ENCODE measurements at regions not wholly inside any gene's neighbourhood (a gene's known extent, or its start where the extent isn't known, plus 50 kb on each side); places are given as distances from the start of the nearest gene placed in this dataset.

GRCh38 chr6:113629256-113629655, 227.9 kb upstream of the MARCKS start:
- intact Hi-C loops (cut with DNase I; ENCODE audit: low total_unique reads), result no loop called here
- no peaks in the 10 kb centered on the region for H3K9me3 ChIP-seq
- H3K4me1 ChIP-seq, result peaks cover 0 to 47% (median 21%) of the 10 kb centered on the region in 4 donors

GRCh38 chr6:113629975-113630737, 227.0 kb upstream of the MARCKS start:
- Histone ChIP-seq H3K36me3 (no peaks in the 10 kb centered on the region), H3K27ac (no peak overlapping the region), H3K27me3 (no peaks in the 10 kb centered on the region), H3K9me3 (no peaks in the 10 kb centered on the region), H3K4me1 (peaks cover 0 to 55% (median 22%) of the 10 kb centered on the region in 4 donors), H3K4me3 (no peak overlapping the region)
- no peak for DNase-seq
- intact Hi-C loops (cut with DNase I; ENCODE audit: low total_unique reads), result no loop called here
- TF ChIP-seq CTCF (IDR thresholded peaks at IDR 0.05), result no peak

More at GRCh38 chr6:113629256-113629655, 227.9 kb upstream of the MARCKS start:
- DNase-seq, result no peak
- Histone ChIP-seq H3K27ac (no peak overlapping the region), H3K36me3 (no peaks in the 10 kb centered on the region), H3K4me3 (no peak overlapping the region), H3K27me3 (no peaks in the 10 kb centered on the region)
- TF ChIP-seq CTCF (IDR thresholded peaks at IDR 0.05), result no peak

GRCh38 chr6:113630738-113631535, 226.2 kb upstream of the MARCKS start:
- no peak for TF ChIP-seq CTCF (IDR thresholded peaks at IDR 0.05)
- H3K4me1 ChIP-seq, result peaks cover 0 to 60% (median 23%) of the 10 kb centered on the region in 4 donors
- H3K36me3 ChIP-seq, result no peaks in the 10 kb centered on the region
- H3K9me3 ChIP-seq, result no peaks in the 10 kb centered on the region
- peak in 1 of 2 donors; percentile 25 for DNase-seq
- H3K27me3 ChIP-seq, result no peaks in the 10 kb centered on the region
- peak overlapping the region; percentile 47 to 58 for H3K27ac ChIP-seq
- H3K4me3 ChIP-seq, result no peak overlapping the region
- intact Hi-C loops (cut with DNase I; ENCODE audit: low total_unique reads), result no loop called here

- no peak for DNase-seq
- TF ChIP-seq CTCF (IDR thresholded peaks at IDR 0.05), result no peak
- H3K27ac ChIP-seq, result peak overlapping the region; percentile 47 to 58
- no peaks in the 10 kb centered on the region for H3K36me3 ChIP-seq
- no peaks in the 10 kb centered on the region for H3K9me3 ChIP-seq
- peaks cover 0 to 60% (median 23%) of the 10 kb centered on the region in 4 donors for H3K4me1 ChIP-seq
- no peak overlapping the region for H3K4me3 ChIP-seq
- no peaks in the 10 kb centered on the region for H3K27me3 ChIP-seq
- intact Hi-C loops (cut with DNase I; ENCODE audit: low total_unique reads), result no loop called here
These were observed 225.5 kb upstream of the MARCKS start for GRCh38 chr6:113631666-113632065.

- peaks cover 0 to 60% (median 23%) of the 10 kb centered on the region in 4 donors for H3K4me1 ChIP-seq
These were observed 224.8 kb upstream of the MARCKS start for GRCh38 chr6:113632220-113632864.

More at GRCh38 chr6:113632220-113632864, 224.8 kb upstream of the MARCKS start:
- no peaks in the 10 kb centered on the region for H3K9me3 ChIP-seq
- H3K27ac ChIP-seq, result peak overlapping the region; percentile 47 to 58
- peak; percentile 27 to 71 for DNase-seq
- TF ChIP-seq CTCF (IDR thresholded peaks at IDR 0.05), result no peak
- H3K27me3 ChIP-seq, result no peaks in the 10 kb centered on the region
- intact Hi-C loops (cut with DNase I; ENCODE audit: low total_unique reads), result no loop called here
- peak overlapping the region; percentile 9 to 11 for H3K4me3 ChIP-seq
- H3K36me3 ChIP-seq, result no peaks in the 10 kb centered on the region

All from tibial artery (tissue), 4 donors.